GM12878 (cell line): ENCODE measurements at regions not wholly inside any gene's neighbourhood (a gene's known extent, or its start where the extent isn't known, plus 50 kb on each side); places are given as distances from the start of the nearest gene placed in this dataset.

Experiments
- ATAC-seq: fragments of 200-7000 bp; cut with Tn5 transposase; 3 replicates; pipeline ENCODE4 v1.9.1; 2020; ENCODE audit warnings: mild to moderate bottlenecking, moderate library complexity
- BruUV-seq: library from RNA; stranded (reverse); fragments of 400-500 nt; replicated peaks from 2 replicates; lab custom pipeline; 2021; lab: Mats Ljungman, UMichigan
- CTCF ChIA-PET: fragments of 300-600 bp; sonication (Branson Sonifier 250); formaldehyde crosslinking; extraction: SDS; loops from one replicate; lab custom pipeline; 2021; ENCODE audit warnings: inconsistent platforms; lab: Yijun Ruan, JAX
- POLR2A ChIA-PET: fragments of 350-600 bp; formaldehyde crosslinking; extraction: SDS; loops from one replicate; lab custom pipeline; 2021; ENCODE audit warnings: inconsistent platforms; lab: Charles Lee
- RAD21 ChIA-PET: fragments of 300-600 bp; sonication (Branson Sonifier 250); formaldehyde crosslinking; loops from one replicate; lab custom pipeline; 2023; ENCODE audit warnings: antibody characterized with exemption; ENCODE audit not compliant: unreplicated experiment; lab: Charles Lee
- SMC1A ChIA-PET: fragments of 300-600 bp; sonication (Branson Sonifier 250); formaldehyde crosslinking; loops from one replicate; lab custom pipeline; 2023; ENCODE audit not compliant: unreplicated experiment, uncharacterized antibody; lab: Charles Lee
- DNase-seq: peaks from one replicate; pipeline ENCODE4 v3.0.0-alpha.2; 2011; ENCODE audit warnings: low read depth, low spot score
- FAIRE-seq: peaks from 3 replicates; lab custom pipeline; 2011; peaks lifted over from hg19 to GRCh38; lab: Jason Lieb, UNC
- H2AFZ ChIP-seq: 2 replicates; pipeline ENCODE4 v1.6.0; 2011; ENCODE audit warnings: low read depth, low read length, control low read depth; ENCODE audit not compliant: control insufficient read depth
- H3K27ac ChIP-seq: 2 replicates; pipeline ENCODE4 v1.5.1; 2011; ENCODE audit warnings: control low read depth; ENCODE audit not compliant: control insufficient read depth, insufficient read depth
- H3K27me3 ChIP-seq, 2 experiments: replicated peaks in 1 of 2; 2 replicates each; pipeline versions ENCODE4 v1.6.0 to v1.6.1; 2011; ENCODE audit warnings: low read length in 1 of 2; ENCODE audit not compliant: control insufficient read depth in 2 of 2, insufficient read depth in 2 of 2
- H3K36me3 ChIP-seq, 2 experiments: 2 replicates each; pipeline ENCODE4 v1.5.1; 2011; ENCODE audit warnings: low read length in 1 of 2; ENCODE audit not compliant: control insufficient read depth in 2 of 2, insufficient read depth in 2 of 2
- H3K4me1 ChIP-seq: 2 replicates; pipeline ENCODE4 v1.6.1; 2011; ENCODE audit warnings: mild to moderate bottlenecking, low read length, moderate library complexity, mixed read lengths; ENCODE audit not compliant: control insufficient read depth, insufficient read depth
- H3K4me2 ChIP-seq: 2 replicates; pipeline ENCODE4 v1.6.0; 2011; ENCODE audit warnings: control low read depth; ENCODE audit not compliant: control insufficient read depth, insufficient read depth
- H3K4me3 ChIP-seq: fragments of 200-600 bp; sonication (generic); 2 replicates; pipeline ENCODE4 v1.5.1; 2016
- H3K79me2 ChIP-seq: 2 replicates; pipeline ENCODE4 v1.6.0; 2011; ENCODE audit warnings: low read length; ENCODE audit not compliant: control insufficient read depth, insufficient read depth
- H3K9ac ChIP-seq: 2 replicates; pipeline ENCODE4 v1.8.0; 2011; ENCODE audit warnings: low read length, control low read depth, mixed read lengths; ENCODE audit not compliant: control insufficient read depth, insufficient read depth
- H3K9me3 ChIP-seq: replicated peaks from 3 replicates; pipeline ENCODE4 v1.5.1; 2011; ENCODE audit warnings: mild to moderate bottlenecking, low read length; ENCODE audit not compliant: control insufficient read depth, insufficient read depth
- H4K20me1 ChIP-seq: 2 replicates; pipeline ENCODE4 v1.6.0; 2011; ENCODE audit not compliant: control insufficient read depth, insufficient read depth
- CHD4 ChIP-seq: fragments of 200-600 bp; sonication (generic); IDR thresholded peaks from 2 replicates; pipeline ENCODE4 v1.6.1; 2016; ENCODE audit warnings: mild to moderate bottlenecking
- EP300 ChIP-seq, 2 experiments: fragments of 150-350 bp in 1 of 2; IDR thresholded peaks; 2 replicates each; pipeline ENCODE4 v1.6.1; 2011 to 2012; ENCODE audit warnings: low read depth in 2 of 2, low read length in 2 of 2, borderline replicate concordance in 1 of 2, improper control_type of control experiment in 1 of 2, inconsistent platforms in 1 of 2; ENCODE audit not compliant: control insufficient read depth in 1 of 2
- FOS ChIP-seq: IDR thresholded peaks from 3 replicates; pipeline ENCODE4 v1.6.1; 2011; ENCODE audit warnings: borderline replicate concordance; ENCODE audit not compliant: insufficient read length; ENCODE audit errors: extremely low read depth
- HDAC2 ChIP-seq: fragments of 200-600 bp; sonication (generic); IDR thresholded peaks from 2 replicates; pipeline ENCODE4 v1.6.1; 2017
- LARP7 ChIP-seq: fragments of 450-650 bp; IDR thresholded peaks from 2 replicates; pipeline ENCODE4 v1.6.1; 2017; ENCODE audit warnings: mild to moderate bottlenecking
- NR2C2 ChIP-seq: IDR thresholded peaks from 2 replicates; pipeline ENCODE4 v1.6.1; 2011; ENCODE audit warnings: borderline replicate concordance, low read depth; ENCODE audit not compliant: control insufficient read depth, insufficient read length
- SIX5 ChIP-seq: IDR thresholded peaks from 2 replicates; pipeline ENCODE4 v1.6.1; 2011; ENCODE audit warnings: mild to moderate bottlenecking, low read depth, low read length, moderate library complexity; ENCODE audit not compliant: severe bottlenecking
- SREBF1 ChIP-seq: IDR thresholded peaks from 2 replicates; pipeline ENCODE4 v1.6.1; 2012; ENCODE audit warnings: mild to moderate bottlenecking, low read length
- TCF7 ChIP-seq: IDR thresholded peaks from 2 replicates; pipeline ENCODE4 v1.6.1; 2014; ENCODE audit warnings: antibody characterized with exemption, borderline replicate concordance
- YBX1 ChIP-seq: fragments of 450-650 bp; IDR thresholded peaks from 2 replicates; pipeline ENCODE4 v1.6.1; 2016; ENCODE audit warnings: antibody characterized with exemption
- ZBED1 ChIP-seq: IDR thresholded peaks from 2 replicates; pipeline ENCODE4 v1.6.1; 2016; ENCODE audit warnings: borderline replicate concordance
- ZSCAN29 ChIP-seq: fragments of 450-650 bp; IDR thresholded peaks from 2 replicates; pipeline ENCODE4 v1.6.1; 2017; ENCODE audit warnings: mild to moderate bottlenecking, moderate library complexity
- ZZZ3 ChIP-seq: IDR thresholded peaks from 2 replicates; pipeline ENCODE4 v1.6.1; 2011; ENCODE audit warnings: low read depth; ENCODE audit not compliant: control insufficient read depth, insufficient read length
- WGBS: methylation state at CpG from one replicate; pipeline ENCODE4 v1.1.6; 2016; ENCODE audit warnings: low lambda C conversion rate; ENCODE audit not compliant: insufficient replicate concordance, insufficient coverage; ENCODE audit errors: missing lambda C conversion rate; 5-methylcytosine and 5-hydroxymethylcytosine counted together
- in situ Hi-C: fragments of 300-500 bp; cut with MboI; formaldehyde crosslinking; loops from 9 replicates; pipeline ENCODE4 v1.14.3; 2018; ENCODE audit warnings: mixed read lengths
- intact Hi-C: fragments of 100-400 bp; cut with micrococcal nuclease; formaldehyde crosslinking; loops from one replicate; pipeline ENCODE4 v1.14.2; 2022; ENCODE audit not compliant: unreplicated experiment
- TF ChIP-seq, protein P1 (sequence below): fragments of 450-650 bp; IDR thresholded peaks from 2 replicates; pipeline ENCODE4 v1.6.1; 2017; ENCODE audit warnings: mild to moderate bottlenecking, moderate library complexity
- TF ChIP-seq, protein P2 (sequence below): IDR thresholded peaks from 2 replicates; pipeline ENCODE4 v1.6.1; 2011; ENCODE audit warnings: low read depth, low read length, improper control_type of control experiment, borderline replicate concordance
- TF ChIP-seq, protein P3 (sequence below): fragments of 150-350 bp; IDR thresholded peaks from 2 replicates; pipeline ENCODE4 v1.6.1; 2014; ENCODE audit warnings: mild to moderate bottlenecking, low read depth, low read length

DNA sequence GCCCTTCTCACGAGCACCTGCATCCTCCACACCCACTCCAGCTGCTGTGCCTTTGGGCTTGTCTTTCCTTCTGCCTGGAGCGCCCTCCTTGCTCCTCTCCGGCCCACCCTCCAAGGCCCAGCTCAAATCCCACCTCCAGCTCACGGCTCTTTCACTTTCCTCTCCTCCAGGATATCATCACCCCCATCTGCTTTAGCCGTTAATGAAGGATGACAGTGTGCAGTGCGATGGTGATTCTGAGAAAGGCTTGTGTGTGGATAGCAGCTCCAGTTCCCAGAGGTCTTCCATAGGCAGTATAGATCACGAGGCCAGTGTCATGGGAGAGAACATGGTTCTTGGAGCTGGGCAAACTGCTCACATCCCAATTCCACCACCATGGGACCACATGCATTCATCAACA, 237.4 kb downstream of the TLE3 start:
- Histone ChIP-seq H3K36me3 (no peaks in the 10 kb centered on the region), H3K27ac (no peak overlapping the region)
- no TSS peak for BruUV-seq
- ChIA-PET POLR2A (no interaction called here), SMC1A (no interaction called here)
- intact Hi-C loops: no loop called here
- TF ChIP-seq, protein P1, sequence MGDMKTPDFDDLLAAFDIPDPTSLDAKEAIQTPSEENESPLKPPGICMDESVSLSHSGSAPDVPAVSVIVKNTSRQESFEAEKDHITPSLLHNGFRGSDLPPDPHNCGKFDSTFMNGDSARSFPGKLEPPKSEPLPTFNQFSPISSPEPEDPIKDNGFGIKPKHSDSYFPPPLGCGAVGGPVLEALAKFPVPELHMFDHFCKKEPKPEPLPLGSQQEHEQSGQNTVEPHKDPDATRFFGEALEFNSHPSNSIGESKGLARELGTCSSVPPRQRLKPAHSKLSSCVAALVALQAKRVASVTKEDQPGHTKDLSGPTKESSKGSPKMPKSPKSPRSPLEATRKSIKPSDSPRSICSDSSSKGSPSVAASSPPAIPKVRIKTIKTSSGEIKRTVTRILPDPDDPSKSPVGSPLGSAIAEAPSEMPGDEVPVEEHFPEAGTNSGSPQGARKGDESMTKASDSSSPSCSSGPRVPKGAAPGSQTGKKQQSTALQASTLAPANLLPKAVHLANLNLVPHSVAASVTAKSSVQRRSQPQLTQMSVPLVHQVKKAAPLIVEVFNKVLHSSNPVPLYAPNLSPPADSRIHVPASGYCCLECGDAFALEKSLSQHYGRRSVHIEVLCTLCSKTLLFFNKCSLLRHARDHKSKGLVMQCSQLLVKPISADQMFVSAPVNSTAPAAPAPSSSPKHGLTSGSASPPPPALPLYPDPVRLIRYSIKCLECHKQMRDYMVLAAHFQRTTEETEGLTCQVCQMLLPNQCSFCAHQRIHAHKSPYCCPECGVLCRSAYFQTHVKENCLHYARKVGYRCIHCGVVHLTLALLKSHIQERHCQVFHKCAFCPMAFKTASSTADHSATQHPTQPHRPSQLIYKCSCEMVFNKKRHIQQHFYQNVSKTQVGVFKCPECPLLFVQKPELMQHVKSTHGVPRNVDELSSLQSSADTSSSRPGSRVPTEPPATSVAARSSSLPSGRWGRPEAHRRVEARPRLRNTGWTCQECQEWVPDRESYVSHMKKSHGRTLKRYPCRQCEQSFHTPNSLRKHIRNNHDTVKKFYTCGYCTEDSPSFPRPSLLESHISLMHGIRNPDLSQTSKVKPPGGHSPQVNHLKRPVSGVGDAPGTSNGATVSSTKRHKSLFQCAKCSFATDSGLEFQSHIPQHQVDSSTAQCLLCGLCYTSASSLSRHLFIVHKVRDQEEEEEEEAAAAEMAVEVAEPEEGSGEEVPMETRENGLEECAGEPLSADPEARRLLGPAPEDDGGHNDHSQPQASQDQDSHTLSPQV: no peak
- no peak for TF ChIP-seq ZBED1
- TF ChIP-seq, protein P2, sequence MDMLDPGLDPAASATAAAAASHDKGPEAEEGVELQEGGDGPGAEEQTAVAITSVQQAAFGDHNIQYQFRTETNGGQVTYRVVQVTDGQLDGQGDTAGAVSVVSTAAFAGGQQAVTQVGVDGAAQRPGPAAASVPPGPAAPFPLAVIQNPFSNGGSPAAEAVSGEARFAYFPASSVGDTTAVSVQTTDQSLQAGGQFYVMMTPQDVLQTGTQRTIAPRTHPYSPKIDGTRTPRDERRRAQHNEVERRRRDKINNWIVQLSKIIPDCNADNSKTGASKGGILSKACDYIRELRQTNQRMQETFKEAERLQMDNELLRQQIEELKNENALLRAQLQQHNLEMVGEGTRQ: no peak
- TF ChIP-seq SIX5: no peak
- no peak for TF ChIP-seq CHD4
- TF ChIP-seq ZZZ3: no peak
- TF ChIP-seq LARP7: no peak
- no peak for TF ChIP-seq NR2C2
- TF ChIP-seq, protein P3, sequence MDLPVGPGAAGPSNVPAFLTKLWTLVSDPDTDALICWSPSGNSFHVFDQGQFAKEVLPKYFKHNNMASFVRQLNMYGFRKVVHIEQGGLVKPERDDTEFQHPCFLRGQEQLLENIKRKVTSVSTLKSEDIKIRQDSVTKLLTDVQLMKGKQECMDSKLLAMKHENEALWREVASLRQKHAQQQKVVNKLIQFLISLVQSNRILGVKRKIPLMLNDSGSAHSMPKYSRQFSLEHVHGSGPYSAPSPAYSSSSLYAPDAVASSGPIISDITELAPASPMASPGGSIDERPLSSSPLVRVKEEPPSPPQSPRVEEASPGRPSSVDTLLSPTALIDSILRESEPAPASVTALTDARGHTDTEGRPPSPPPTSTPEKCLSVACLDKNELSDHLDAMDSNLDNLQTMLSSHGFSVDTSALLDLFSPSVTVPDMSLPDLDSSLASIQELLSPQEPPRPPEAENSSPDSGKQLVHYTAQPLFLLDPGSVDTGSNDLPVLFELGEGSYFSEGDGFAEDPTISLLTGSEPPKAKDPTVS: no peak
- TF ChIP-seq FOS: no peak
- TF ChIP-seq SREBF1: no peak
- no peak for TF ChIP-seq YBX1
- no peak for TF ChIP-seq ZSCAN29
- no peak for TF ChIP-seq EP300 (IDR thresholded peaks at IDR 0.05; ENCODE audit: borderline replicate concordance in 1 of 2, control insufficient read depth in 1 of 2, low read depth in 2 of 2, low read length in 2 of 2)
- no peak for TF ChIP-seq HDAC2
- no peak for TF ChIP-seq TCF7
- TF ChIP-seq, all 136 proteins: peak for 0
- CTCF ChIA-PET: interaction anchor here (1.0 kb wide), 1 partner anchor 13 kb away, joined by 3 read pairs; no protein-coding TSS in a partner anchor
- 42% methylated on average over 7 of the region's 7 CpGs for WGBS
- in situ Hi-C loops: no loop called here
- Histone ChIP-seq H3K9ac (no peak overlapping the region), H3K4me2 (no peak overlapping the region), H3K79me2 (no peaks in the 10 kb centered on the region), H2AFZ (no peak overlapping the region), H4K20me1 (no peaks in the 10 kb centered on the region), H3K9me3 (no peaks in the 10 kb centered on the region; the same call in 2 of the 3 replicates), H3K4me1 (peaks cover 12% of the 10 kb centered on the region), H3K27me3 (peaks cover 0 to 7% of the 10 kb centered on the region in 2 experiments; a peak in 3 of 4 replicates), H3K4me3 (no peak overlapping the region)
- DNase-seq (no peak), ATAC-seq (no peak), FAIRE-seq (no peak)
- RAD21 ChIA-PET: interaction anchor here (0.7 kb wide), 1 partner anchor 376 kb away, joined by 3 read pairs; no protein-coding TSS in a partner anchor
